GM18520 (cell line): ENCODE measurements at regions not wholly inside any gene's neighbourhood (a gene's known extent, or its start where the extent isn't known, plus 50 kb on each side); places are given as distances from the start of the nearest gene placed in this dataset.
A peak's percentile ranks its signal among the peaks of the same experiment; 100 is the strongest.
"Not testable (repeated sequence)": the region's sequence is repeated elsewhere in the genome, so short reads cannot be mapped to it uniquely, and the experiment has no call there.

Source experiments
- ATAC-seq: cut with Tn5 transposase; IDR thresholded peaks from one replicate; pipeline ENCODE4 v1.9.1; 2021; ENCODE audit not compliant: unreplicated experiment

GRCh38 chr5:163336074-163336473, 101.3 kb upstream of the CCNG1 start:
- ATAC-seq = not testable (repeated sequence)

- no peak for ATAC-seq
These were observed 98.2 kb upstream of the CCNG1 start for GRCh38 chr5:163339148-163339547.

- ATAC-seq = not testable (repeated sequence)
These were observed 97.0 kb upstream of the CCNG1 start for GRCh38 chr5:163340378-163340777.

- no peak for ATAC-seq
These were observed 95.1 kb upstream of the CCNG1 start for GRCh38 chr5:163342306-163342705.

GRCh38 chr5:163345216-163345615, 92.2 kb upstream of the CCNG1 start:
- ATAC-seq = no peak

GRCh38 chr5:163347671-163348070, 89.7 kb upstream of the CCNG1 start:
- peak; percentile 67 for ATAC-seq

- ATAC-seq = no peak
These were observed 87.3 kb upstream of the CCNG1 start for GRCh38 chr5:163350083-163350482.

GRCh38 chr5:163352531-163352930, 84.9 kb upstream of the CCNG1 start:
- no peak for ATAC-seq

- ATAC-seq = not testable (repeated sequence)
These were observed 81.6 kb upstream of the CCNG1 start for GRCh38 chr5:163355811-163356210.

GRCh38 chr5:163357636-163358035, 79.8 kb upstream of the CCNG1 start:
- ATAC-seq = no peak

GRCh38 chr5:163360656-163361055, 76.7 kb upstream of the CCNG1 start:
- ATAC-seq = no peak

- no peak for ATAC-seq
These were observed 75.9 kb upstream of the CCNG1 start for GRCh38 chr5:163361450-163361849.

- no peak for ATAC-seq
These were observed 74.5 kb upstream of the CCNG1 start for GRCh38 chr5:163362840-163363371.

- ATAC-seq = no peak
These were observed 74.0 kb upstream of the CCNG1 start for GRCh38 chr5:163363389-163363788.

GRCh38 chr5:163366757-163367156, 70.6 kb upstream of the CCNG1 start:
- ATAC-seq = no peak

GRCh38 chr5:163369776-163370385, 67.5 kb upstream of the CCNG1 start:
- no peak for ATAC-seq

- ATAC-seq = no peak
These were observed 63.8 kb upstream of the CCNG1 start for GRCh38 chr5:163373436-163374084.

- no peak for ATAC-seq
These were observed 59.4 kb upstream of the CCNG1 start for GRCh38 chr5:163377982-163378381.

- no peak for ATAC-seq
These were observed 57.9 kb upstream of the CCNG1 start for GRCh38 chr5:163379298-163380155.

GRCh38 chr5:163381832-163382231, 55.6 kb upstream of the CCNG1 start:
- no peak for ATAC-seq

- no peak for ATAC-seq
These were observed 53.6 kb upstream of the CCNG1 start for GRCh38 chr5:163383754-163384153.

- no peak for ATAC-seq
These were observed 52.7 kb upstream of the CCNG1 start for GRCh38 chr5:163384669-163385068.
